Kidney (tissue), 13 donors: ENCODE measurements at regions not wholly inside any gene's neighbourhood (a gene's known extent, or its start where the extent isn't known, plus 50 kb on each side); places are given as distances from the start of the nearest gene placed in this dataset.
A peak's percentile ranks its signal among the peaks of the same experiment; 100 is the strongest.

Experiments
- DNase-seq, 5 donors: peaks; one replicate each; pipeline ENCODE4 v3.0.0-alpha.2; 2013 to 2020
- FAIRE-seq: peaks from 2 replicates; lab custom pipeline; 2012; peaks lifted over from hg19 to GRCh38; lab: Jason Lieb, UNC
- H3K27ac ChIP-seq, 2 donors: one replicate each; pipeline ENCODE4 v1.7.0; 2013; ENCODE audit warnings: low read depth in 2 of 2, low read length in 2 of 2, inconsistent platforms in 1 of 2
- H3K27me3 ChIP-seq: one replicate; pipeline ENCODE4 v1.7.1; 2013; ENCODE audit warnings: low read length, inconsistent platforms; ENCODE audit not compliant: control insufficient read depth, insufficient read depth
- H3K36me3 ChIP-seq, 3 donors: one replicate each; pipeline versions ENCODE4 v1.7.0 to v1.7.1; 2013; ENCODE audit warnings: low read length in 3 of 3, control low read depth in 1 of 3, inconsistent platforms in 1 of 3; ENCODE audit not compliant: insufficient read depth in 3 of 3, control insufficient read depth in 2 of 3
- H3K4me1 ChIP-seq, 3 donors: one replicate each; pipeline versions ENCODE4 v1.7.0 to v1.7.1; 2013; ENCODE audit warnings: low read length in 3 of 3, inconsistent platforms in 1 of 3, low read depth in 1 of 3; ENCODE audit not compliant: control insufficient read depth in 2 of 3, insufficient read depth in 2 of 3
- H3K4me3 ChIP-seq, 3 donors: one replicate each; pipeline versions ENCODE4 v1.7.0 to v1.8.1; 2013; ENCODE audit warnings: low read length in 3 of 3, control low read depth in 1 of 3, inconsistent platforms in 1 of 3
- H3K9ac ChIP-seq, 3 donors: one replicate each; pipeline versions ENCODE4 v1.7.0 to v1.7.1; 2013; ENCODE audit warnings: low read length in 3 of 3, control low read depth in 1 of 3, inconsistent platforms in 1 of 3
- H3K9me3 ChIP-seq, 3 donors: one replicate each; pipeline versions ENCODE4 v1.7.0 to v1.7.1; 2013; ENCODE audit warnings: low read length in 3 of 3, control low read depth in 1 of 3, inconsistent platforms in 1 of 3; ENCODE audit not compliant: control insufficient read depth in 2 of 3, insufficient read depth in 1 of 3
- intact Hi-C: fragments of 100-400 bp; cut with DNase I; formaldehyde crosslinking; loops from one replicate; pipeline ENCODE4 v1.11.1; 2022
- TF ChIP-seq, protein P1 (sequence below): IDR thresholded peaks from 3 replicates; pipeline ENCODE4 v1.5.1; 2012; ENCODE audit warnings: mild to moderate bottlenecking, moderate library complexity, borderline replicate concordance; ENCODE audit not compliant: insufficient read depth; ENCODE audit errors: extremely low read depth
- donor health status: control.
- donor health status: control.
- donor health status: control.
- donor health status: control.
- donor health status: control.
- donor health status: DM: yes; HTN: yes; CAD: no.
- donor health status: Normal renal cell carcinoma (clear cell type).

DNA sequence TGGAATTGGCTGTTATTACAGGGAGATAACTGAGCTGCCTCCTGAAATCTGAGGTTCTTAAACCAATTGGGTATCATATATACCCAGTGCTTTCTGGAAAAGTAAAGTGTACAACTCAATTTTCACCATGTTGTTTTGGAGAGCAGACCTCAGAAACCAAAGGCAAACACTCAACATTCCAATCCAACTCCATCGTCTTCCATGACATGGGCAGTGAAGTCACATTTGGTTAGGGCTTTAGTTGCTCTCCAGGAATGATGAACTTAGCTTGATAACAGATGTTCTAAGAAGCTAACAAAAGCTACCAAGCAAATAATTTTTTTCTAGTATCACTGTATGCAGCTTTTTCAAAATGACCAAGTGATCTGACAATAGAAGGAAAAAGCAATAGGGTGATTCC is 107.0 kb upstream of the SLC35G4 start:
- H3K9me3 ChIP-seq: no peaks in the 10 kb centered on the region
- TF ChIP-seq, protein P1, sequence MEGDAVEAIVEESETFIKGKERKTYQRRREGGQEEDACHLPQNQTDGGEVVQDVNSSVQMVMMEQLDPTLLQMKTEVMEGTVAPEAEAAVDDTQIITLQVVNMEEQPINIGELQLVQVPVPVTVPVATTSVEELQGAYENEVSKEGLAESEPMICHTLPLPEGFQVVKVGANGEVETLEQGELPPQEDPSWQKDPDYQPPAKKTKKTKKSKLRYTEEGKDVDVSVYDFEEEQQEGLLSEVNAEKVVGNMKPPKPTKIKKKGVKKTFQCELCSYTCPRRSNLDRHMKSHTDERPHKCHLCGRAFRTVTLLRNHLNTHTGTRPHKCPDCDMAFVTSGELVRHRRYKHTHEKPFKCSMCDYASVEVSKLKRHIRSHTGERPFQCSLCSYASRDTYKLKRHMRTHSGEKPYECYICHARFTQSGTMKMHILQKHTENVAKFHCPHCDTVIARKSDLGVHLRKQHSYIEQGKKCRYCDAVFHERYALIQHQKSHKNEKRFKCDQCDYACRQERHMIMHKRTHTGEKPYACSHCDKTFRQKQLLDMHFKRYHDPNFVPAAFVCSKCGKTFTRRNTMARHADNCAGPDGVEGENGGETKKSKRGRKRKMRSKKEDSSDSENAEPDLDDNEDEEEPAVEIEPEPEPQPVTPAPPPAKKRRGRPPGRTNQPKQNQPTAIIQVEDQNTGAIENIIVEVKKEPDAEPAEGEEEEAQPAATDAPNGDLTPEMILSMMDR: no peak
- no peaks in the 10 kb centered on the region for H3K4me1 ChIP-seq
- no peaks in the 10 kb centered on the region for H3K36me3 ChIP-seq
- no peak overlapping the region for H3K4me3 ChIP-seq
- intact Hi-C loops: no loop called here
- no peak overlapping the region for H3K9ac ChIP-seq
- no peak for FAIRE-seq
- DNase-seq: no peak
- no peaks in the 10 kb centered on the region for H3K27me3 ChIP-seq
- no peak overlapping the region for H3K27ac ChIP-seq

DNA sequence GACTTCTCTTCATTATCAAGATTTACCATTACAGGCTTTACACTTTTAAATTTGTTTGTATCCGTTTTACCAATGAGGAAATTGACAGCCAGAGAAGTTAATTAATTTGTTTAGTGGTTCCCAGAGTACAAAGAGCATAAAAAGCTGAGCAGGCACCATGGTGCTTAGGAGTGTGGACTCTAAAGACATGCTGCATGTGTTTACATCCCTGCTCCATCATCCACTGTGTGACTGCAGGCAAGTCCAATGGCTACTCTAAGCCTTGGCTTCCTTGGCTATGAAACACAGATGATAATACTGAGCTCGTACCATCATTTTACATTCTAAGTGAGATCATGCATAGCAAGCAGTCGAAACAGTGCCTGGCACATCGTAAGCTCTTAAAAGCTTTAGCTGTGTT is 108.0 kb upstream of the SLC35G4 start:
- no peaks in the 10 kb centered on the region for H3K27me3 ChIP-seq
- TF ChIP-seq, protein P1: no peak
- no peak overlapping the region for H3K4me3 ChIP-seq
- H3K27ac ChIP-seq: no peak overlapping the region
- intact Hi-C loops: no loop called here
- H3K4me1 ChIP-seq: no peaks in the 10 kb centered on the region
- no peaks in the 10 kb centered on the region for H3K36me3 ChIP-seq
- no peak overlapping the region for H3K9ac ChIP-seq
- FAIRE-seq (no peak), DNase-seq (no peak)
- H3K9me3 ChIP-seq: no peaks in the 10 kb centered on the region

DNA sequence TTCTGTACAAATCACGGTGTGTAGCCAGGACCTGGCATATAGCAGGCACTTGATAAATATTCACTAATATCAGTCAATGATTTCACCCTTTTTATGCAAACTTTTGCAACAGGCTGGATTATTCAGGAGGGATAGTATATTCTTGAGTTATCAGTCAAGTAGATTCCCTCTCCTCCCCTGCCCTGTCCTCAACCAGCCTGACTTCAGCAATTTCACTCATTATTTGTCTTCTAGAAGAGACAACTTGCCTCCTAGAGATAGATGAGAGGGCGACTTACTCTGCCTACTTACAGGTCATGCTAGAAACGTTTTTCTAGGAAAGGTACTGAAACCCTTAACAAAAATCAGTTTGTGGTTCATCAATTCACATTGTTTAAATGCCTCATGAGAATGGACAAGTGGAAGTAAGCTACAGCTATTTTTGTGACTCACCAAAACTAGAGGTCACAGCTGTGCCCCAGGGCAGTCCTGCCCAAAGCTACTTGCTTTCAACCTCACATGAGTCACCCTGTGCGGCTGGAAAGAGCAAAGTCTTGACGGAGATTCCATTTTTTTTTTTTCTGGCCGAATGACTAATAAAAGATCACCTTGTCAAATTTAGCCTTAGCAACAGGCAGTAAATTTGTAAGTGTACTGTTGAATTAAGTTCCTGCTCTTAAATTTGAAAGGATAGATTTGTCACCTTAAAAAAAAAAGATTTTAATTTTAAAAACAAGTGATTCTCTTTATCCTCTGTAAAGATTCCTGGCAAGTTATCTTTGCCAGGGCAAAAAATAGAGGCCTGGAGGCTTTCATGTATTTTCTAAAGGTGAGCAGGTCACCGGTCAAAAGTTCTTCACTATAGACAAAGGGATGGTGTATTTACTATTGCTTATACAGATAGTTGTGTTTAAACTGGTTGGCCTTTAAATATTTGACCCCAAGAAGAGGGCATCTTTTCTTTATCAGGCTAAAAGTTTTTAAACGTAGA is 109.0 kb upstream of the SLC35G4 start:
- no peak overlapping the region for H3K27ac ChIP-seq
- peak in 1 of 5 donors; percentile 79 for DNase-seq
- no peak for FAIRE-seq

More for the DNA sequence above, 109.0 kb upstream of the SLC35G4 start:
- TF ChIP-seq, protein P1: no peak
- no peak overlapping the region for H3K9ac ChIP-seq
- H3K4me1 ChIP-seq: no peaks in the 10 kb centered on the region
- no peaks in the 10 kb centered on the region for H3K27me3 ChIP-seq
- no peak overlapping the region for H3K4me3 ChIP-seq
- intact Hi-C loops: no loop called here
- no peaks in the 10 kb centered on the region for H3K9me3 ChIP-seq
- H3K36me3 ChIP-seq: no peaks in the 10 kb centered on the region
